ENCODE measurements at regions not wholly inside any gene's neighbourhood (a gene's known extent, or its start where the extent isn't known, plus 50 kb on each side); places are given as distances from the start of the nearest gene placed in this dataset.

DNA sequence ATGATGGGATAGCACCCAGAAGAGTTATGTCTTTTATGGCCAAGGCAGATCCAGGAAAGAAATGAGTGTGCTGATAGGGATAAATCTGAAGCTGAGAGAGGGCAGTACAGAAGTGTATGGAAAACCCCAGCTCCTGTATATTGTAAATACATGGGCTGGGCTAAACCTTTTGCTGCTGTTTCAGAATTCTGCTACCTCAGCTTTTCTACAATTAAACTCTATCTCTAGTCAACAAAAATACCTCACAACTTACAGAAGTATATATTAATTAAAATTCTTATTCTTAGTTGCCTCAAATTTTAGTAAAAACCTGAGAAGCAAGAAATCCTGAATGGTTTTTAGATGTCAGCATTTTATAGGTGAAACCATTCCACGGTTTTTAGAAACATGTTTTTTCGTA lies 889.5 kb upstream of the NXPH2 start:
- TF ChIP-seq, protein P1, sequence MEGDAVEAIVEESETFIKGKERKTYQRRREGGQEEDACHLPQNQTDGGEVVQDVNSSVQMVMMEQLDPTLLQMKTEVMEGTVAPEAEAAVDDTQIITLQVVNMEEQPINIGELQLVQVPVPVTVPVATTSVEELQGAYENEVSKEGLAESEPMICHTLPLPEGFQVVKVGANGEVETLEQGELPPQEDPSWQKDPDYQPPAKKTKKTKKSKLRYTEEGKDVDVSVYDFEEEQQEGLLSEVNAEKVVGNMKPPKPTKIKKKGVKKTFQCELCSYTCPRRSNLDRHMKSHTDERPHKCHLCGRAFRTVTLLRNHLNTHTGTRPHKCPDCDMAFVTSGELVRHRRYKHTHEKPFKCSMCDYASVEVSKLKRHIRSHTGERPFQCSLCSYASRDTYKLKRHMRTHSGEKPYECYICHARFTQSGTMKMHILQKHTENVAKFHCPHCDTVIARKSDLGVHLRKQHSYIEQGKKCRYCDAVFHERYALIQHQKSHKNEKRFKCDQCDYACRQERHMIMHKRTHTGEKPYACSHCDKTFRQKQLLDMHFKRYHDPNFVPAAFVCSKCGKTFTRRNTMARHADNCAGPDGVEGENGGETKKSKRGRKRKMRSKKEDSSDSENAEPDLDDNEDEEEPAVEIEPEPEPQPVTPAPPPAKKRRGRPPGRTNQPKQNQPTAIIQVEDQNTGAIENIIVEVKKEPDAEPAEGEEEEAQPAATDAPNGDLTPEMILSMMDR (IDR thresholded peaks at IDR 0.05; ENCODE audit: low read depth, low read length) = no peak
- DNase-seq (ENCODE audit: low read depth, low spot score) = no peak
- Histone ChIP-seq H3K4me3 (ENCODE audit: low read depth, low read length) (no peak overlapping the region), H3K27me3 (ENCODE audit: control insufficient read depth, insufficient read depth, low read length) (no peaks in the 10 kb centered on the region), H3K9me3 (ENCODE audit: control insufficient read depth, insufficient read depth, low read length) (peaks cover 28% of the 10 kb centered on the region; the same call in 1 of the 2 replicates), H3K27ac (ENCODE audit: low read depth, low read length) (no peak overlapping the region)
- POLR2A ChIA-PET = no interaction called here
- CTCF ChIA-PET = no interaction called here

DNA sequence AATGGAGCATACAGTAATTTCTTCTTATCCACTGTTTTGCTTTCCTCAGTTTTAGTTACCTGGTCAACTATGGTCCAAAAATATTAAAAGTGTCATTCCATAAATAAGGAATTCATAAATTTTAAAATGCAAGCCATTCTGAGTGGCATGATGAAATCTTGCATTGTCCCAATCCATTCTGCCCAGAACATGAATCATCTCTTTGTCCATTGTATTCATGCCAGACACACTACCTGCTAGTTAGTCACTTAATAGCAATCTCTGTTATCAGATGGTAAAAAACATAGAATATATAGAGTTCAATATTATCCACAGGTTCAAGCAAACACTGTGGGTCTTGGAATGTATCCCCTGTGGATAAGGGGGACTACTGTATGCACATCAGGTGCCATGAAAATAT lies 872.2 kb upstream of the NXPH2 start:
- no peak for DNase-seq (ENCODE audit: low read depth, low spot score)
- CTCF ChIA-PET = no interaction called here
- Histone ChIP-seq H3K27me3 (ENCODE audit: control insufficient read depth, insufficient read depth, low read length) (no peaks in the 10 kb centered on the region), H3K9me3 (ENCODE audit: control insufficient read depth, insufficient read depth, low read length) (no peaks in the 10 kb centered on the region), H3K4me3 (ENCODE audit: low read depth, low read length) (no peak overlapping the region), H3K27ac (ENCODE audit: low read depth, low read length) (no peak overlapping the region)
- TF ChIP-seq, protein P1 (IDR thresholded peaks at IDR 0.05; ENCODE audit: low read depth, low read length) = no peak
- POLR2A ChIA-PET = no interaction called here

DNA sequence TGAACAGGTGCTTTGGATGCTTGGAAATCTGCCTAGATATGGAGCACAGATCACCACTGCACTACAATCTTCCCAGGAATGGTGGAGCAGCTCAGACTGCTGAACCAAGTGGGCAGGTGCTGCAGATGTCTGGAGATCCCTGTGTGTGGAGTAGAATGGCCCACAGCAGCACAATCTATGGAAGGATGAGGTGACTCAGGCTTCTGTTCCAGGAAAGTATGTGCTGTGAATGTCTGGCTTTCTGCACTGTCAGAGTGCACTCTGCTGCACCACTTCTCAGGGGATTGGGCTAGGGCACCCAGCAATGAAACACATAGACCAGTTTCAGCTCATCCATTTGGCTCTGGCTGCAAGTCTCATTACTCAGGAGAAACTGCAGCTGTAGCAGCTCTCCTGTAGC lies 865.4 kb upstream of the NXPH2 start:
- TF ChIP-seq, protein P1 (IDR thresholded peaks at IDR 0.05; ENCODE audit: low read depth, low read length) = no peak
- H3K27me3 ChIP-seq (ENCODE audit: control insufficient read depth, insufficient read depth, low read length) = no peaks in the 10 kb centered on the region
- H3K27ac ChIP-seq (ENCODE audit: low read depth, low read length) = no peak overlapping the region
- no peak overlapping the region for H3K4me3 ChIP-seq (ENCODE audit: low read depth, low read length)
- H3K9me3 ChIP-seq (ENCODE audit: control insufficient read depth, insufficient read depth, low read length) = peaks cover 12% of the 10 kb centered on the region
- POLR2A ChIA-PET = no interaction called here
- CTCF ChIA-PET = no interaction called here
- DNase-seq (ENCODE audit: low read depth, low spot score) = no peak

DNA sequence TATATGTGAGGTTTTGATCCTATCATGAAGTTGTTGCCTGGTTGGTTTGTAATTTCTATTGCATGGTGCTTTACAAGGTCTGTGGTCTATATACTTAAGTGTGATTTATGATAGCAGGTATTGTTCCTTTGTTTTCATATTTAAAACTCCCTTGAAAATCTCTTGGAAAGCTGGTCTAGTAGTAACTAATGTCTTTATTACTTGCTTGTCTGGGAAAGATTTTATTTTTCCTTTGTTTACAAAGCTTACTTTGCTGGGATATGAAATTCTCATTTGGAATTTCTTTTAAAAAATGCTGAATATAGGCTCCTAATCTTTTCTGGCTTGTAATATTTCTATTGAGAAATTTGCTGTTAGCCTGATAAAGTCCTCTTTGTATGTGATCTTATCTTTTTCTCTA lies 862.9 kb upstream of the NXPH2 start:
- TF ChIP-seq, protein P1 (IDR thresholded peaks at IDR 0.05; ENCODE audit: low read depth, low read length) = no peak
- no peak for DNase-seq (ENCODE audit: low read depth, low spot score)
- peaks cover 12% of the 10 kb centered on the region for H3K9me3 ChIP-seq (ENCODE audit: control insufficient read depth, insufficient read depth, low read length)
- no peak overlapping the region for H3K27ac ChIP-seq (ENCODE audit: low read depth, low read length)
- H3K27me3 ChIP-seq (ENCODE audit: control insufficient read depth, insufficient read depth, low read length) = no peaks in the 10 kb centered on the region
- POLR2A ChIA-PET = no interaction called here
- CTCF ChIA-PET = no interaction called here
- H3K4me3 ChIP-seq (ENCODE audit: low read depth, low read length) = no peak overlapping the region

DNA sequence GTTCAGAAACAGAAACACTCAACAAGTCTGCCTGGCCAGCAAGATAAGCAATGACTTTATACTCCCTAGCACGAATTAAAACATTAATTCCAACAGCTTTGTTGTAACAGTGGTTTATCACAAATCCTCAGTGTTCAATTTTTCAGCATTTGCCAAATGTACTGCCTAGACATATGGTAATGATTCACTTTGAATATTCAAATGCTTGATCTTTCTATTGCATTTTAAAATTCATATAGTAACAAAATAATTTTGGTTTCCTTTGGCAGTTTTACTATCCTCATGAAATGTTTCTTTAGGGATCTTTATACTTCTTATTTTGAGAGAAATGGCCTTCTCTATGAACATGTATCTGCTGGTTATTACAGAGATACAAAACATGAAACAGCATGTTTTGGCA lies 851.8 kb upstream of the NXPH2 start:
- TF ChIP-seq, protein P1 (IDR thresholded peaks at IDR 0.05; ENCODE audit: low read depth, low read length) = no peak
- H3K27me3 ChIP-seq (ENCODE audit: control insufficient read depth, insufficient read depth, low read length) = no peaks in the 10 kb centered on the region
- CTCF ChIA-PET = no interaction called here
- no peak overlapping the region for H3K27ac ChIP-seq (ENCODE audit: low read depth, low read length)
- H3K9me3 ChIP-seq (ENCODE audit: control insufficient read depth, insufficient read depth, low read length) = peaks cover 2% of the 10 kb centered on the region; the same call in 1 of the 2 replicates
- no peak overlapping the region for H3K4me3 ChIP-seq (ENCODE audit: low read depth, low read length)
- no peak for DNase-seq (ENCODE audit: low read depth, low spot score)
- POLR2A ChIA-PET = no interaction called here
